ENCODE measurements at regions not wholly inside any gene's neighbourhood (a gene's known extent, or its start where the extent isn't known, plus 50 kb on each side); places are given as distances from the start of the nearest gene placed in this dataset.

- Mint-ChIP-seq H3K36me3 (ENCODE audit: low read depth) (no peaks in the 10 kb centered on the region), H3K9me3 (peaks cover 4% of the 10 kb centered on the region), H3K27ac (no peak overlapping the region), H3K27me3 (peaks cover 4% of the 10 kb centered on the region), H3K4me1 (ENCODE audit: low read depth) (no peaks in the 10 kb centered on the region), H3K4me3 (no peak overlapping the region)
- intact Hi-C loops (cut with micrococcal nuclease), result no loop called here
- POLR2A ChIA-PET, result no interaction called here
- TF ChIP-seq CTCF (IDR thresholded peaks at IDR 0.05), result no peak
- DNase-seq (no peak), ATAC-seq (no peak)
- CTCF ChIA-PET, result no interaction called here
These were observed 224.4 kb upstream of the GALNT17 start for GRCh38 chr7:70907259-70908247.

GRCh38 chr7:70913924-70914323 lies 218.0 kb upstream of the GALNT17 start:
- DNase-seq (no peak), ATAC-seq (no peak)
- Mint-ChIP-seq H3K4me3 (no peak overlapping the region), H3K36me3 (ENCODE audit: low read depth) (no peaks in the 10 kb centered on the region), H3K27ac (no peak overlapping the region), H3K9me3 (no peaks in the 10 kb centered on the region), H3K4me1 (ENCODE audit: low read depth) (no peaks in the 10 kb centered on the region), H3K27me3 (no peaks in the 10 kb centered on the region)
- intact Hi-C loops (cut with micrococcal nuclease), result no loop called here
- TF ChIP-seq CTCF (IDR thresholded peaks at IDR 0.05), result no peak
- ChIA-PET CTCF (no interaction called here), POLR2A (no interaction called here)

GRCh38 chr7:70915067-70915466 lies 216.9 kb upstream of the GALNT17 start:
- ATAC-seq (no peak), DNase-seq (no peak)
- intact Hi-C loops (cut with micrococcal nuclease), result no loop called here
- CTCF ChIA-PET, result no interaction called here
- Mint-ChIP-seq H3K36me3 (ENCODE audit: low read depth) (no peaks in the 10 kb centered on the region), H3K4me3 (no peak overlapping the region), H3K4me1 (ENCODE audit: low read depth) (no peaks in the 10 kb centered on the region), H3K27ac (no peak overlapping the region), H3K27me3 (no peaks in the 10 kb centered on the region), H3K9me3 (no peaks in the 10 kb centered on the region)
- no peak for TF ChIP-seq CTCF (IDR thresholded peaks at IDR 0.05)
- POLR2A ChIA-PET, result no interaction called here

GRCh38 chr7:70919481-70920073 lies 212.4 kb upstream of the GALNT17 start:
- intact Hi-C loops (cut with micrococcal nuclease), result no loop called here
- peaks cover 2% of the 10 kb centered on the region for H3K9me3 Mint-ChIP-seq
- no peak for TF ChIP-seq CTCF (IDR thresholded peaks at IDR 0.05)

GRCh38 chr7:70920876-70921275 lies 211.1 kb upstream of the GALNT17 start:
- no peak for ATAC-seq
- no peak for DNase-seq
- Mint-ChIP-seq H3K9me3 (peaks cover 2% of the 10 kb centered on the region), H3K36me3 (ENCODE audit: low read depth) (no peaks in the 10 kb centered on the region), H3K4me3 (no peak overlapping the region), H3K4me1 (ENCODE audit: low read depth) (no peaks in the 10 kb centered on the region), H3K27me3 (no peaks in the 10 kb centered on the region), H3K27ac (no peak overlapping the region)
- ChIA-PET POLR2A (interaction anchor here (0.6 kb wide), 1 partner anchor 802 kb away, joined by 3 read pairs; no protein-coding TSS in a partner anchor), CTCF (no interaction called here)
- intact Hi-C loops (cut with micrococcal nuclease), result no loop called here
- TF ChIP-seq CTCF (IDR thresholded peaks at IDR 0.05), result no peak

More at GRCh38 chr7:70919481-70920073, 212.4 kb upstream of the GALNT17 start:
- Mint-ChIP-seq H3K4me1 (ENCODE audit: low read depth) (no peaks in the 10 kb centered on the region), H3K27ac (no peak overlapping the region), H3K27me3 (no peaks in the 10 kb centered on the region), H3K4me3 (no peak overlapping the region), H3K36me3 (ENCODE audit: low read depth) (no peaks in the 10 kb centered on the region)
- POLR2A ChIA-PET, result no interaction called here
- CTCF ChIA-PET, result no interaction called here
- ATAC-seq (no peak), DNase-seq (no peak)

Data from activated CD8-positive, alpha-beta T cell treated with anti-CD3 and anti-CD28 coated beads for 36 hours (primary cell).